ENCODE measurements at regions not wholly inside any gene's neighbourhood (a gene's known extent, or its start where the extent isn't known, plus 50 kb on each side); places are given as distances from the start of the nearest gene placed in this dataset.
"Not testable (repeated sequence)": the region's sequence is repeated elsewhere in the genome, so short reads cannot be mapped to it uniquely, and the experiment has no call there.

DNA sequence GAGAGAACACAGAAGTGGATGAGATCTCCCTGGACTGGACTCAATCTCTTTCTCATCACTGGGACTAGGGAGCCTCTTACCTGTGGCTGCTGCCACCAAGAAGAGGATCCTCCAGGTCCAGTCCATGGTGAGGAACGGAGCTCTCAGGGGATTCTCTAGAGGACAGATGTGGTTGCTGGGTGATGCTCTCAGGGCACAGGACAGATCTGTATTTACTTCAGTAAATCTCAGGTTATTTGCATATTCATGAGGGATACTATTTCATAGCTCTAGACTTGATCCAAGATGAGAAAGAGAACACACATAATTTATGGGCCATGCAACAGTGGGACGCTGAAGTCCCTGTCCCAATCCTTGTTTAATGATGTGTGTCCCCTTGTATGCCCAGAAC is 460.5 kb downstream of the TMEM121 start:
- intact Hi-C loops (cut with micrococcal nuclease; ENCODE audit: unreplicated experiment): no loop called here
- H3K4me3 ChIP-seq (ENCODE audit: low read depth, low read length, poor library complexity, severe bottlenecking): no peak overlapping the region
- no peaks in the 10 kb centered on the region for H3K27me3 ChIP-seq (replicated peaks; ENCODE audit: insufficient read depth, low read depth, low read length, poor library complexity)
- H3K9me3 ChIP-seq (ENCODE audit: low read depth, low read length, poor library complexity, severe bottlenecking): no peaks in the 10 kb centered on the region
- no peaks in the 10 kb centered on the region for H3K36me3 ChIP-seq (ENCODE audit: insufficient read depth, low read length, poor library complexity, severe bottlenecking)
- no peak overlapping the region for H3K27ac ChIP-seq (ENCODE audit: low read depth, low read length, poor library complexity, severe bottlenecking)
- POLR2A ChIA-PET (ENCODE audit: low non-redundant PET): no interaction called here
- CTCF ChIA-PET: no interaction called here
- no TSS peak for BruUV-seq (replicated peaks)
- TF ChIP-seq, protein P1, sequence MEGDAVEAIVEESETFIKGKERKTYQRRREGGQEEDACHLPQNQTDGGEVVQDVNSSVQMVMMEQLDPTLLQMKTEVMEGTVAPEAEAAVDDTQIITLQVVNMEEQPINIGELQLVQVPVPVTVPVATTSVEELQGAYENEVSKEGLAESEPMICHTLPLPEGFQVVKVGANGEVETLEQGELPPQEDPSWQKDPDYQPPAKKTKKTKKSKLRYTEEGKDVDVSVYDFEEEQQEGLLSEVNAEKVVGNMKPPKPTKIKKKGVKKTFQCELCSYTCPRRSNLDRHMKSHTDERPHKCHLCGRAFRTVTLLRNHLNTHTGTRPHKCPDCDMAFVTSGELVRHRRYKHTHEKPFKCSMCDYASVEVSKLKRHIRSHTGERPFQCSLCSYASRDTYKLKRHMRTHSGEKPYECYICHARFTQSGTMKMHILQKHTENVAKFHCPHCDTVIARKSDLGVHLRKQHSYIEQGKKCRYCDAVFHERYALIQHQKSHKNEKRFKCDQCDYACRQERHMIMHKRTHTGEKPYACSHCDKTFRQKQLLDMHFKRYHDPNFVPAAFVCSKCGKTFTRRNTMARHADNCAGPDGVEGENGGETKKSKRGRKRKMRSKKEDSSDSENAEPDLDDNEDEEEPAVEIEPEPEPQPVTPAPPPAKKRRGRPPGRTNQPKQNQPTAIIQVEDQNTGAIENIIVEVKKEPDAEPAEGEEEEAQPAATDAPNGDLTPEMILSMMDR (conservative IDR thresholded peaks at IDR 0.05; ENCODE audit: low read depth, low read length): no peak
- no peak for TF ChIP-seq EZH2 (IDR thresholded peaks at IDR 0.05; ENCODE audit: borderline replicate concordance, low read depth, low read length, poor library complexity, severe bottlenecking)
- no peak for DNase-seq (ENCODE audit: low spot score)
- H3K4me1 ChIP-seq (ENCODE audit: insufficient read depth, low read length, poor library complexity, severe bottlenecking): no peaks in the 10 kb centered on the region

- POLR2A ChIA-PET (ENCODE audit: low non-redundant PET): no interaction called here
- Histone ChIP-seq H3K4me3 (ENCODE audit: low read depth, low read length, poor library complexity, severe bottlenecking) (no peak overlapping the region), H3K36me3 (ENCODE audit: insufficient read depth, low read length, poor library complexity, severe bottlenecking) (no peaks in the 10 kb centered on the region), H3K9me3 (ENCODE audit: low read depth, low read length, poor library complexity, severe bottlenecking) (no peaks in the 10 kb centered on the region), H3K27ac (ENCODE audit: low read depth, low read length, poor library complexity, severe bottlenecking) (no peak overlapping the region), H3K27me3 (replicated peaks; ENCODE audit: insufficient read depth, low read depth, low read length, poor library complexity) (no peaks in the 10 kb centered on the region), H3K4me1 (ENCODE audit: insufficient read depth, low read length, poor library complexity, severe bottlenecking) (no peaks in the 10 kb centered on the region)
- no TSS peak for BruUV-seq (replicated peaks)
- CTCF ChIA-PET: no interaction called here
- intact Hi-C loops (cut with micrococcal nuclease; ENCODE audit: unreplicated experiment): no loop called here
- no peak for DNase-seq (ENCODE audit: low spot score)
- TF ChIP-seq EZH2 (IDR thresholded peaks at IDR 0.05; ENCODE audit: borderline replicate concordance, low read depth, low read length, poor library complexity, severe bottlenecking): no peak
- TF ChIP-seq, protein P1 (conservative IDR thresholded peaks at IDR 0.05; ENCODE audit: low read depth, low read length): no peak
These were observed 461.2 kb downstream of the TMEM121 start for GRCh38 chr14:105987563-105987962.

- no TSS peak for BruUV-seq (replicated peaks)
These were observed 463.4 kb downstream of the TMEM121 start for GRCh38 chr14:105989566-105990302.

GRCh38 chr14:105991677-105992076 is 465.3 kb downstream of the TMEM121 start:
- H3K27ac ChIP-seq (ENCODE audit: low read depth, low read length, poor library complexity, severe bottlenecking); H3K36me3 ChIP-seq (ENCODE audit: insufficient read depth, low read length, poor library complexity, severe bottlenecking); DNase-seq (ENCODE audit: low spot score); CTCF ChIA-PET; H3K4me3 ChIP-seq (ENCODE audit: low read depth, low read length, poor library complexity, severe bottlenecking); BruUV-seq (replicated peaks); POLR2A ChIA-PET (ENCODE audit: low non-redundant PET); H3K4me1 ChIP-seq (ENCODE audit: insufficient read depth, low read length, poor library complexity, severe bottlenecking); H3K27me3 ChIP-seq (replicated peaks; ENCODE audit: insufficient read depth, low read depth, low read length, poor library complexity); H3K9me3 ChIP-seq (ENCODE audit: low read depth, low read length, poor library complexity, severe bottlenecking); intact Hi-C loops (cut with micrococcal nuclease; ENCODE audit: unreplicated experiment): not testable (repeated sequence)

More at GRCh38 chr14:105989566-105990302, 463.4 kb downstream of the TMEM121 start:
- no peak for TF ChIP-seq EZH2 (IDR thresholded peaks at IDR 0.05; ENCODE audit: borderline replicate concordance, low read depth, low read length, poor library complexity, severe bottlenecking)
- TF ChIP-seq, protein P1 (conservative IDR thresholded peaks at IDR 0.05; ENCODE audit: low read depth, low read length): no peak
- H3K9me3 ChIP-seq (ENCODE audit: low read depth, low read length, poor library complexity, severe bottlenecking): no peaks in the 10 kb centered on the region
- H3K4me3 ChIP-seq (ENCODE audit: low read depth, low read length, poor library complexity, severe bottlenecking): no peak overlapping the region
- no peaks in the 10 kb centered on the region for H3K36me3 ChIP-seq (ENCODE audit: insufficient read depth, low read length, poor library complexity, severe bottlenecking)
- ChIA-PET POLR2A (ENCODE audit: low non-redundant PET) (no interaction called here), CTCF (no interaction called here)
- intact Hi-C loops (cut with micrococcal nuclease; ENCODE audit: unreplicated experiment): no loop called here
- H3K27ac ChIP-seq (ENCODE audit: low read depth, low read length, poor library complexity, severe bottlenecking): no peak overlapping the region
- no peaks in the 10 kb centered on the region for H3K27me3 ChIP-seq (replicated peaks; ENCODE audit: insufficient read depth, low read depth, low read length, poor library complexity)
- no peaks in the 10 kb centered on the region for H3K4me1 ChIP-seq (ENCODE audit: insufficient read depth, low read length, poor library complexity, severe bottlenecking)
- no peak for DNase-seq (ENCODE audit: low spot score)
